HG02588 (cell line): ENCODE measurements at regions not wholly inside any gene's neighbourhood (a gene's known extent, or its start where the extent isn't known, plus 50 kb on each side); places are given as distances from the start of the nearest gene placed in this dataset.

Experiments used
- ATAC-seq: cut with Tn5 transposase; IDR thresholded peaks from one replicate; pipeline ENCODE4 v1.9.1; 2021; ENCODE audit warnings: mild to moderate bottlenecking, moderate library complexity; ENCODE audit not compliant: unreplicated experiment

GRCh38 chr11:76277298-76278175 is 71.2 kb upstream of the WNT11 start:
- ATAC-seq: no peak

GRCh38 chr11:76276781-76277155 is 70.5 kb upstream of the WNT11 start:
- ATAC-seq: no peak

GRCh38 chr11:76276046-76276780 is 69.9 kb upstream of the WNT11 start:
- no peak for ATAC-seq

GRCh38 chr11:76275446-76275845 is 69.1 kb upstream of the WNT11 start:
- ATAC-seq: no peak

- ATAC-seq: no peak
Measured at GRCh38 chr11:76271068-76271467, 64.8 kb upstream of the WNT11 start.

GRCh38 chr11:76270389-76270788 is 64.1 kb upstream of the WNT11 start:
- ATAC-seq: no peak

- ATAC-seq: no peak
Measured at GRCh38 chr11:76269661-76270261, 63.5 kb upstream of the WNT11 start.

GRCh38 chr11:76269247-76269646 is 62.9 kb upstream of the WNT11 start:
- ATAC-seq: no peak

GRCh38 chr11:76268498-76268897 is 62.2 kb upstream of the WNT11 start:
- ATAC-seq: no peak

GRCh38 chr11:76267556-76267955 is 61.3 kb upstream of the WNT11 start:
- ATAC-seq: no peak

GRCh38 chr11:76266286-76267100 is 60.2 kb upstream of the WNT11 start:
- no peak for ATAC-seq

- no peak for ATAC-seq
Measured at GRCh38 chr11:76265771-76266241, 59.5 kb upstream of the WNT11 start.

- no peak for ATAC-seq
Measured at GRCh38 chr11:76263657-76264056, 57.4 kb upstream of the WNT11 start.

GRCh38 chr11:76263166-76263565 is 56.9 kb upstream of the WNT11 start:
- no peak for ATAC-seq

- no peak for ATAC-seq
Measured at GRCh38 chr11:76260296-76260925, 54.1 kb upstream of the WNT11 start.

- ATAC-seq: no peak
Measured at GRCh38 chr11:76259299-76259908, 53.1 kb upstream of the WNT11 start.

- ATAC-seq: no peak
Measured at GRCh38 chr11:76257074-76257719, 50.9 kb upstream of the WNT11 start.

GRCh38 chr11:76256448-76256847 is 50.1 kb upstream of the WNT11 start:
- ATAC-seq: no peak
